Stimulated activated CD4-positive, alpha-beta T cell treated with anti-CD3 and anti-CD28 coated beads, Interleukin-4, amount 100 ng/mL, for 4 hours (primary cell): ENCODE measurements at regions not wholly inside any gene's neighbourhood (a gene's known extent, or its start where the extent isn't known, plus 50 kb on each side); places are given as distances from the start of the nearest gene placed in this dataset.
"Not testable (repeated sequence)": the region's sequence is repeated elsewhere in the genome, so short reads cannot be mapped to it uniquely, and the experiment has no call there.

Source experiments
- DNase-seq, 2 experiments: peaks; one replicate each; pipeline ENCODE4 v3.0.0-alpha.2; 2020

DNA sequence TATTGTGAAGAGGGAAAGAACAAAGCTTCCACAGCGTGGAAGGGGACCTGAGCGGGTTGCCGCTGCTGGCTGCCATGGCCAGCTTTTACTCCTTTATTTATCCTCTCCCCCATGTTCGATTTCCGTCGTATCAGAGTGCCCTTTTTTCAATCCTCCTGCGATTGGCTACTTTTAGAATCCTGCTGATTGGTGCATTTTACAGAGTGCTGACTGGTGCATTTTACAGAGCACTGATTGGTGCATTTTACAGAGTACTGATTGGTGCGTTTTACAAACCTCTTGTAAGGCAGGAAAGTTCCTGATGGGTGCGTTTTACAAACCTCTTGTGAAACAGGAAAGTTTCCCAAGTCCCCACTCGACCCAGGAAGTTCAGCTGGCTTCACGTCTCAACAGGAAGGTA lies 381.7 kb upstream of the ATP10A start:
- DNase-seq = not testable (repeated sequence)

DNA sequence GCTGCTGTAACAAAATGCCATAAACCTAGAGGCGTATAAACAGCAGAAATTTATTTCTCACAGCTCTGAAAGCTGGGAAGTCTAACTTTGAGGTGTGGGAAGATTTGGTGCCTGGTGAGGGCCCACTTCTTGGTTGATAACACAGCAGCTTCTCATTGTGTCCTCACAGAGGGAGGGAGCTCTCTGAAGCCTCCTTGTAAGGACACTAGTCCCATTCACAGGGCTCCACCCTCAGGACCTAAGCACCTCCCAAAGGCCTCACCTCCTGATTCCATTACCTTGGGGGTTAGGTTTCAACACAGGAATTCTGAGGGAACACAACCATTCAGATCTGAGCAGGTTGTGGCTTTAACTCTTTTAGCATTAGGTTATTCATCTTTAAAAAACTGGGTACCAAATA lies 380.3 kb upstream of the ATP10A start:
- DNase-seq = no peak

DNA sequence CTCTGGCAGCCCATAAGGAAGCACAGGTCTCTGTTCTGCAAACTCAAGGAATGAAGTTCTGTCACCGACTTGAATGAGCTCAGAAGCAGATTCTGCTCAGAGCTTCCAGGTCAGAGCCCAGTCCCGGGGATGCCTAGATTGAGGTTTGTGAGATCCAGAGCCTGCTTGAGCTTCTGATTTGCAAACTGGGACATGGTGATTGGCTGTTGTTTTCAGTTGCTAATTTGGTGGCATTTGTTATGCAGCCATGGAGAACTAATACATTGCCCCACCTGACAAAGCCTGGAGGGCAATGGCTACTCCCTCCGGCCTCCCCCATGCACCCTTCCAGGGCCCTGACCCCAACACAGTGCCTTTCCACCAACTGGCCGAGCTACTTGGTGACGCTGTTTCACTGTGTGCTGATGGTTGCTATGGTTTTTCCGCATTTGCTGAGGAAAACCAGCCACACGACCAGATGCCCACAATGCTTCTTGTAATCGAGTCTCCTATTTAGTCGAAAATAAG lies 379.5 kb upstream of the ATP10A start:
- no peak for DNase-seq

DNA sequence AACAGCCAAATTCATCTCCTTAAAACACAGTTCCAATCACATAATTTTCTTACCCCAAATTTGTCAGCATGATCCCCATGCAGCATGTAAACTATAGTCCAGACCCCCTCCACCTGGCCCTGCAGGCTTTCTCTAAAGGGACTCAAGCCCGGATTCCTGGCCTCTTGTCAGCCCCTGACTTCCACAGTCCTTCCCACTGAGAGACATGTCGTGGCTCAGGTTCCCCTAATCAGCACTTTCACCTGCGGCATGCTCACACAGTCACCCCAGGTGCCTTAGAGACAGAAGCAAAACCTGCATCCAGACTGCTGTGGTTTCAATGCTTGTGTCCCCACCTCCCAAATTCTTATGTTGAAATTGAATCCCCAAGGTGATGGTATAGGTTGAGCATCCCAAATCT lies 372.7 kb upstream of the ATP10A start:
- DNase-seq = no peak

DNA sequence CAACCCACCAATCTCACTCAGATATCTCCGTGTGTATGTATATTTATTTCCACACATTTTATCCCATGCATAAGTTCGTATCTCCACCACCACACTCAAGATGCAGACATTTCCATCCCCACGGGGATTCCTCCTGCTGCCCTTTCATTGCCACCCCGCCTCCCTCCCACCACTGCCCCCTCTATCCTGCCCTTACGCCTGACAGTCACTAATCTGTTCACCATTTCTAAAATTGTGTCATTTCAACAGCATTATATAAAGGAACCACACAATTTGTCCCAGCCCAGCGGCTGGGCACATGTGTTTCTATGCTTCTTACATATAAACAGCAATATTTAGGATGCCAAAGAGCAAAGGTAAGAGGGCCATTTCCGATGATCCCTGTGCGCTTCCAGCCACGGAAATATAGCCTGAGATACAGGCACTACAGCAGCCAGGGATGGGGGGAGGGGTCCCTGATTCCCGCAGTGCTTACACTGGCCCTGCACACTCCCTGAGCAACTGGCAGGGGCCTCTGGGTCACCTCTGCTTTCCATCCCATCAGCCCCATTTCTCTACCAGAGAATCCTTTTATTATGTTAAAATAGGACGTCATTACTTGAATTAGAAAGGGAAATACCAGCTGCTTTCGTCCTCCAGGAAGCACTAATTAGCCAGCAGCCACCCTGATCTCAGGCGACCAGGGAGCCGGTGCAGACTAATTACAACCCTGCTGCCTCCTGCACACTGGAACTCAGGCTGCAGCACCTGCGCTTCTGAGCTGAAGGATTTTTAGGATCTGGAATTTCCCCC lies 372.0 kb upstream of the ATP10A start:
- DNase-seq = no peak

DNA sequence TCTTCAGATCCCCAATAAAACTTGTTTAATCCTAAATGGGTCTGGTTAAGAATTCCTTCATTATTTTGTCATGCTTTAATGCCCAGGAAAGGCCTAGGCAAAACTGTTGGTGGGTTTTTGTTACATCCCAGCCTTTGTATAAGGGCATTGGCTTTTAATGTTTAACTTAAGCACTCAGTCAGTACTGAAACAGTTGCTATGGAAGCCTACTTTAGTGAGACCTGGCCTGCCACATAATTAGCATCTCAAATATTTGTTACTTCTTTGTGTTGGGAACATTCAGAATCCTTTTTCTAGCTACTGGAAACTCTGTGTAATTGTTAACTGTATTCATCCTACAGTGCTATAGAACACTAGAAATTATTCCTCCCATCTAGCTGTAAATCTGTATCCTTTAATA lies 369.6 kb upstream of the ATP10A start:
- DNase-seq = no peak

DNA sequence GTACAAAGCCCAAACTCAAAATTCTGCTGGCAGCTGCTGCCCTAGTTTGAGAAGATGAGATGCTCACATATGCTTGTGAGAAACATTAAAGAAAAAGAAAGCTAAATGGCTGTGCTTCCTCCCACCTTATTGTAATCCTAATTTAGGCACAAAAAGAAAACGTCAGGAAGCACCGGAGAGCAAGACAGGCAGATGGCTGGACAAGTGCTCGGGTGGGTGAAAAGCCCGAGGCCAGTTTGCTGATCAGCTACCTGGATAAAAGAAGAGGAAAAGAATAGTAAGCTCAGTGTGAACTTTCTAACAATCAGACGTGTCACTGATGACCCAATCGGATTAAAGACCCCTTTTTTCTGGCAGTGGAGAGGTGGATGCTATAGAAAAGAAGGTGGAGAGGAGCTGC lies 368.0 kb upstream of the ATP10A start:
- no peak for DNase-seq

DNA sequence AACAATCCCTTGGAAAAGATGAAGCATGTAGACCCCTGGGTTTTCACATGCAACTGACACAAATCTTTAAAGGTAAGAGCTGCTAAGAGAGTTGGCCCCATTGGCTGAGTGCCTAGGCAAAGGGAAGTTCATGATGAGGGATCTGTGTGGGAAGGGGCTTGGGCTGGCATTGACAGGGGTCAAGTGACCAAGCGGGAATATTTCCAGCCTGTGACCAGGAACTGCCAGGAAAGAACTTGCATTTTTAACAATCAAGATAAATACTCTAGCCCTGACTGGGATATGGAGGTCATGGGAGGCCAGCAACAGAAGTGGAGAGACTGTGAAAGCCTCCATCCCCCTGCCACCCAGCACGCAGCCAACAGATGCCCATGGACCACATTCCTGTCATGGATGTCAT lies 361.1 kb upstream of the ATP10A start:
- DNase-seq = no peak

DNA sequence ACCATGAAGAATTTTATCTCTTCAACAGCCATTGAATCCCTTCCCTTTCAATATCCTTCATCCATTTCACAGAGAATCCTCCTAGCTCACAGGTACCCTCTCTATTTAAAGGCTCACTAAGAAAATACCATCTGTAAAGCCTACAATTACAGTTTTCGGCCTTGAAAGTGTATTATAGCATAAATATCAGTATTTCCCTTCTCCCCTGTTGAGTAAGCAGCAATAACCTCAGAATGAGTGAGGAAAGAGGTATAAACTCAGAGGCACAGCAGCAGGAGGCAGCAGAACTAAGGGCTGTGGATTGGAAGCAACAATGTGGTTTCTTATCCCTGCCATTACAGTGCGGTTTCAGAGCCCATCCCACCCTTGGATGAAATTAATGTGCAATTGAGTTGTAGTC lies 360.6 kb upstream of the ATP10A start:
- DNase-seq = no peak

DNA sequence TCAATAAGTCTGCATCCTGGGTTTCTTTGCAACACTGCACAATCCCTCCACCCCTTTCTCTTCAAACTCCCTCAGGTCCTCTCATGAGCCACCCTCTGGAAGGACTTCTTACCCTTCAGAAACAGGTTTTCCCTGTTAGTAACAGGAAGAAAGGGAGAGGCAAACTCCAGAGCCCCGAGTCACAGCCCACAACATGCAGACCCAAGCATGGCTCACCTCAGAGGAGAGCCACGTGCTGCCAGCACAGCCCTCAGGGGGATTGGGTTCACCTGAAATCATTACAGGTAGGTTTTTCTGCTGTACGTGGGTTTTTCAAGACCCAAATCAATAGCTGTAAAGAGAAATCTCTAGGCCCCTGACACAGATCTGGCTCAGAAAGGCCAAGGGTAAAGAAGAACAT lies 359.7 kb upstream of the ATP10A start:
- DNase-seq = no peak

DNA sequence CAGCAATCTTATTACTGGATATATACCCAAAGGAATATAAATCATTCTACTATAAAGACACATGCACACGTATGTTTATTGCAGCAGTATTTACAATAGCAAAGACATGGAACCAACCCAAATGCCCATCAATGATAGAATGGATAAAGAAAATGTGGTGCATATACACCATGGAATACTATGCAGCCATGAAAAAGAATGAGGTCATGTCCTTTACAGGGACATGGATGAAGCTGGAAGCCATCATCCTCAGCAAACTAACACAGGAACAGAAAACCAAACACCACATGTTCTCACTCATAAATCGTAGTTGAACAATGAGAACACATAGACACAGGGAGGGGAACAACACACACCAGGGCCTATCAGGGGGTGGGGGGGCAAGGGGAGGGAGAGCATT lies 353.9 kb upstream of the ATP10A start:
- not testable (repeated sequence) for DNase-seq

DNA sequence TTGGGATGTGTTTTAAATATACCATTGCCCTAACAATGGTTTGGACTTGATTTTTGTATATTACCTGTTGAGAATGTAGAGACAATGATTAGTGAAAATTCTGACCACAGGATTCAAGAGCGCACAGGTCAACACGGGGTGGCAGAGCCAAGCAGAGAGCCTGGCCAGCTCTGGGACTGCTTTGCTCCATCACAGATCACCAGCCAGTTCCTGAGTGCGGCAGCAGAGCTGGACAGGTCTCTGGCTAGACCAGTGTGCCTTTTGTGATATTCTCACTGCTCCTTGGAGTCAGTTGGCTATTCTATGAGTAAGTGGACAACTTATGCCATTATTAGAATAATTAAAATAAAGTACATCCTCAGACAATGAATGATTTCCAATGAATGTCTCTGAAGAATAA lies 351.2 kb upstream of the ATP10A start:
- no peak for DNase-seq

DNA sequence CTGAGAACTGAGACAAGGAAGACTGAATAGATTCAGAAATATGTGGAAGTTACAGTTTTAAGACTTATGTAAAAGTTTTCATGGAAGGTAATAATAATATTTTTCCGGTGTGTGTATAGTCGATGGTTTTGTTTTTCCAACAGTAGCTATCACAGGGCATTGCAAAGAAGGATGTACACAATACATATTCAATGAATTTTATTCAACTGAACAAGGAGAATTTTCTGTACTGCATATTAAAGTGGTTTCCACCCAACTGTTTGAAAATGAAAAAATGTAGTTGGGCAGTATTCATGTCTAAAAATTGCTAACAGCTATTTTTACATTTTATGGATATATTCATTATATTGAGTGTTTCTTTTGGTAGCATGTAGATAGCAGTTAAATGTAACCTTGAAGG lies 350.3 kb upstream of the ATP10A start:
- no peak for DNase-seq

DNA sequence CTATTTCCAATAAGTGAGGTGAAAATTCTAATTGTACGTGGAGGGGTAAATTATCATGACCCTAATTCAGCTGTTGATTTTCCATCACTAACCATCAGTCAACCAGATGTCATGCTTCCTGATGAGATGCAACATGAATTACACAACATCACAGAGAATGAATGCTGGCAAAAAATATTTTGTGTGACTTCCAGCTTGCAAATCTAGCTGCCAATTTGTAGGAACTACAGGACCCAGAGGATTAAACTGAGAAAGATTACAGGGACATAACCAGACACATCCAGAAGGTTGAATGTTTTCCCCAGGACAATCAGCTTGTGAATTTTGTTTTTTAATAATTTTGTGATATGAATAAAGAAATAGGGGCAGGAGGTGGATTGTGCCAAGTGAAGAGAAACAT lies 349.0 kb upstream of the ATP10A start:
- no peak for DNase-seq

DNA sequence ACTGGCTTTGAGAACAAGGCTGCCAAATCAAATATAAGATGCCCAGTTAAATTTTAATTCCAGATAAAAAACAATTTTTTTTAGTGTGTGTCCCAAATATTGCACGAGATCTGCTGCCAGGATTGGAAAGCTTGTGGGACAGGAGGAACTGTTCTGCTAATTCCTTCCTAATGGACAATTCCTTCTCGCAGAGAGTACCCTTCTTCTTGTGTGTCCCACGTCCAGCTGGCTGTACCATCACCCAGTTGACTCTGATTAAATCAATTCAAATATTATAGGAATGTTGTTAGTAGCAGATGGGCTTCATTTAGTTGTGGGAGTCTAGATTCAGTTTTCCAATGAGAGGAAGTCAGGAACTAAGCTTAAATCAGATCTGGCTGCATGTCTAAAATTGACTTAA lies 347.9 kb upstream of the ATP10A start:
- no peak for DNase-seq

DNA sequence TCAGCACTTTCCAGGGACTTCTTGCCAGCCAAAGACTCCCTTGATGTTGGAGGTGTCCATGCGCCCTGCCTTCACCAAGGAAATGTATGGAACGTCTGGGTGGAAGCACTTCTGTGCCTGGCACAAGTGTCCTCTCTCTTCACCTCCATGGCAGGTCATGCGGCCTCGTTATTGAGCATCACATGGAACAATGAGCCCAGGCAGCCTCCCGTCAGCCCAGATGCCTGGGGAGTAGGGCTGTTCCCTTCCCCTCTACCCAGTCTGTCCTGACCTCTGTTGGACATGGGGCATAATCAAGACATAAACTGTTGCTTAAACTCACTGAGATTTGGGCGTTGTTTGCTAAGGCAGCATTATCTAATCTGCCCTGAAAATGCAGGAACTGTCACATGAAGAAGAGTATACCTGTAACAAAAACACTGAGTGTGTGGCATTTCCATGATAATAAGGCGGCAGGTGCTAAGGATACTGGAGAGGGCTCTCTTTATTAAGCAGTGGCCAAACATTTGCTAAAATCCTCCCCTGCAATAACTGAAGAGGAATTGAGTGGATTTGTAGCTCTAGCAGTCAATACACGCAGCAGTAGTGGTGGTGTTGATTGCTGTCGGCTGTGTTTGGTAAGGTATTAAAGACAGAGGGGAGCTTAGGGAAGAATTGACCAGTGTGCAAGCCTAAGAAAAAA lies 338.2 kb upstream of the ATP10A start:
- DNase-seq = no peak

DNA sequence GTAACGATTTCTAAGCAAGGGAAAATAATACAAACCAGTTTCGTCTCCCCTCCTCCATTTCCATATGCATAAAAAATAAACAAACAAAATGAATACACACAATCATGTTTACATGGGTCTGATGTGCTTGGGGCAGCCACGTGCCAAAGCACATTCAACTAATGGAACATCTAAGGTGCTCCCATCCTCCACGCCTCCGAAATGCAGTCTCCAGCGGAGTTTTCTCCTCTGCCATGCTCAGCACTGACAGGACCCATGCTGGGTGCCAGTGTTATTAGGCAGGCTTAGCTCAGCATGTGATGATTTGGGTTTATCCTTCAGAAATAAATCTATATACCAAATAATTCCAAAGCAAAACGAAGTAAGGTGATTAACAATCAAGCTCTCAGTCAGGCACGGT lies 337.3 kb upstream of the ATP10A start:
- no peak for DNase-seq

DNA sequence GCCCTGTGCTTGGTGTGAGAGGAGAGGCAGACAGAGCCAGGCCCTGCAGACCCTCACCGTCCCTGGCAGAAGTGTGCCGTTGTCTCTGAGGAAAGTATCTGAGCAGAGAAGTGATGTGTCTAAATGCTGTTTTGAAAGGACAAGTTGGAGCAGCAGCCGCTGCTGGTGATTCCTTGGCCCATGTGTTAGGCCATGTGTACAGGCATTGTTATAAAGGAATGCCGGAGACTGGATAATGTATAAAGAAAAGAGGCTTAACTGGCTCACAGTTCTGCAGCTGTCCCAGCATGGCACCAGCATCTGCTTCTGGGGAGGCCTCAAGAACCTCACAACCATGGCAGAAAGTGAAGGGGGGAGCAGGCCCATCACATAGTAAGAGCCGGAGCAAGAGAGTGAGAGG lies 334.6 kb upstream of the ATP10A start:
- DNase-seq = no peak

DNA sequence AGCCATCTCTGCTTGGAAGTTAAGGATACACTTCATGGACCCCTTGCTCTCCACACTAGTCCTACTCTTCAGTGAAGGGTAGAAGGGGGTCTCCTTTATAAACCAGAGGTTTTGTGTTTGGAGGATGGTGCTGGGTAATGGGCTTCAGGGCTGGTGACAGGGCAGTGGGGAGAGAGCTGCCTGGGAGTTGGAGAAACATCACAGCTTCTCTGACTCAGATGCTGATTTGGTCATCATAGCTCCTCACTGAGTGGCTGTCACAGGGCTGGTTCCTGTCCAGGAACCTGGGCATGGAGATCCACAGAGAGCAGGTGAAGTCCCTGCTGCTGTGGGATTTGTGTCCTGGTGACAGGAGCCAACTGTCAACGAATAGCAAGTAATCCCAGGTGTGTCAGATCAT lies 333.9 kb upstream of the ATP10A start:
- DNase-seq = no peak

DNA sequence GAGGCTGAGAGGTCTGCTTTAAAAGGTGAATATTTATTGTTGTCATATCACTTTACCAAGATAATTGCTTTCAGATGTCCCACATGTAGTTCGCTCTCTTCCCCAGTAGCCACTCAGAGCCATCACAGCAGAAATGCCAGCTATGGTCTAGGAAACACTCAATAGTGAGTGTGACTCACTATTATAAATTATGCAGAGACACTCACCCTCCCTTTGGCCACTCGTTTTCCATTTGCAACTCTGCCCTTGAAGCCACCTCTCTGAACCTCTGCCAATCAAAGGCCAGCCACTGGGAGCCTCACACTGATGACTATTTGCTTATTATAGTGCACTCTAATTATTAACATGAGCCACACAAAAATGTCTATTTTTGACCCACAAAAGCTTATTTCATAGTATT lies 328.1 kb upstream of the ATP10A start:
- DNase-seq = no peak

DNA sequence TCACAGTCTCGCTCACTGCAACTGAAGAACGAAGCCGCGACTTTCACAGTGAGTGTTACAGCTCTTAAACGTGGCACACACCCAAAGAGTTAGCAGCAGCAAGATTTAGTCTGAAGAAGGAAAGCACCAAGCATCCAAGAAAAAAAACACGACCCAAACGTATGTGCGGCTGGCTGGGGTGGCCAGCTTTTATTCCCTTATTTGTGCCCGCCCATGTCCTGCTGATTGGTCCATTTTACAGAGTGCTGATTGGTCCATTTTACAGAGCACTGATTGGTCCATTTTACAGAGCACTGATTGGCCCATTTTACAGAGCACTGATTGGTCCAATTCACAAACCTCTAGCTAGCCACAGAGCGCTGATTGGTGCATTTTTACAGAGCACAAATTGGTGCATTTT lies 323.0 kb upstream of the ATP10A start:
- DNase-seq = not testable (repeated sequence)

DNA sequence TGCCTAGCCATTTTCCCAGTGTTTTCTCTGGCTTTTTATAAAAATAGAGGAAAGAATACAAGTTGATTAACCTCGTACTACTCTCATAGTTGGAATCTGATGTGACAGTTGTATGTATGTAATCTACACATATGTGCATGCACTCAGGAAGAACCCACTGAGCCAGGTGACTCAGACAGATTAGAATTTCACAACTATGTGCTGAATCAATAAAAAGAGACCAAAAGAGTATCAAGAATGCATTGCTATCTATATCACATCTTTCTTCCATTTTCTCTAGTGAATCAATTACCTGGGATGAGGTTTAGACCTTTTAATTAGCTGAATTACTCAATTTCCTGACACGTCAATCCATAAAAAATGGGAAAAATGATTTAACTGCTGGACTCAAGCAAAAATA lies 319.3 kb upstream of the ATP10A start:
- DNase-seq = no peak

DNA sequence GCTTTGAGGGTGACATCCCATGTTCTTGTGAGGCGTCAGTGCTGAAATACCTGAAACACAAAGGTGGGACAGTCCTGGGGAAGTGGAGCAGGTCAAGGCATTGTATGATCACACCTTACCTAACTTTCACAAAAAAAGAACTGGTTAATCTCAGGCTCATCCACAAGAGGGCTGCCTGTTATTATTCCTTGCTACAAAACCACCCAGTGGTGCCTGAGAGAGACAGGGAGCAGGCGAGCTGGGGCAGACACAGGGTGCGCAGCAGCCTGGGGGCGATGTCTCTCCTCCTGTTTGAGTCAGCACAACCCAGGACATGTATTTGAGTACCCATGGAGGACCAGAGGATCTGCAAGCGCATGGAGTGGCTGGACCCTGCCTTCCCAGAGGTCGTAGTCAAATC lies 316.8 kb upstream of the ATP10A start:
- no peak for DNase-seq

DNA sequence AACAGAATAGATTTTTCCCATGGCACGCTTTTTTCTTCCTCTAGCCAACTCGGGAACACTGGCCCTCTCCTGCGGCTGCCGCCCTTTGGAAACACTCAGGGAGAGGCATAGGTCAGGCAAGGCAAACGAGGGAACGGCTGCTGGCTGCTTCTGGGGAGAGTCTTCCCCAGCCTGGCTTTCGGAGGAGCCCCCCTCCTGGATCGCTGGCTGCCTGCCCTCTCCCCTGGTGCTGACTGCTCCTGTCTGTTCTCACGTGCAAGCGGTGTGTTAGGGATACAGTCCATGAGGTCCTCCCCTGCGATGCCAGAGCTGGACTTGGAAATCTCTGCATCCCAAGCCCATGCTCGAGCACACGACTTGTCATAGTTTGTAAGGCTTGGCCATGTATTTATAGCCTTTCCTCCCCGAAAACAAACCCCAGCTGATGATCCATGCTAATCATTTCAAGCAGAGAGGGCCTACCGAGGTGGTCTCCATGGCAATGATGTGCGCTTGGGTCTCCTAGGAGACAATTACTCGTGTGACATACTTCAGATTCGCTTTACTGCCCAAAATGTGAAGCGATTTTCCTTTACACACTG lies 315.6 kb upstream of the ATP10A start:
- DNase-seq = no peak
